Dendritic cell treated with granulocyte-macrophage colony-stimulating factor and Interleukin-4, amounts not matched to agents 40 ng/mL and 50 ng/mL, for 4 days (primary cell): ENCODE measurements at regions not wholly inside any gene's neighbourhood (a gene's known extent, or its start where the extent isn't known, plus 50 kb on each side); places are given as distances from the start of the nearest gene placed in this dataset.

Experiments
- H3K27ac Mint-ChIP-seq: one replicate; pipeline ENCODE4 v1.8.0; 2022; ENCODE audit warnings: mild to moderate bottlenecking, mixed read lengths
- H3K27me3 Mint-ChIP-seq: one replicate; pipeline ENCODE4 v1.8.0; 2022; ENCODE audit warnings: mild to moderate bottlenecking, mixed read lengths
- H3K36me3 Mint-ChIP-seq: one replicate; pipeline ENCODE4 v1.8.0; 2022; ENCODE audit warnings: low read depth, mixed read lengths
- H3K4me1 Mint-ChIP-seq: one replicate; pipeline ENCODE4 v1.8.0; 2022; ENCODE audit warnings: low read depth, mixed read lengths
- H3K4me3 Mint-ChIP-seq: one replicate; pipeline ENCODE4 v1.8.0; 2022; ENCODE audit warnings: mild to moderate bottlenecking, moderate library complexity, mixed read lengths
- H3K9me3 Mint-ChIP-seq: one replicate; pipeline ENCODE4 v1.8.0; 2022; ENCODE audit warnings: mixed read lengths
- intact Hi-C: fragments of 100-400 bp; cut with micrococcal nuclease; formaldehyde crosslinking; loops from one replicate; pipeline ENCODE4 v1.15.0; 2022

GRCh38 chr14:76551906-76552305 lies 176.0 kb downstream of the ESRRB start:
- H3K4me1 Mint-ChIP-seq: no peaks in the 10 kb centered on the region
- intact Hi-C loops: no loop called here
- H3K4me3 Mint-ChIP-seq: no peak overlapping the region
- peaks cover 7% of the 10 kb centered on the region for H3K27me3 Mint-ChIP-seq
- H3K36me3 Mint-ChIP-seq: no peaks in the 10 kb centered on the region
- H3K9me3 Mint-ChIP-seq: no peaks in the 10 kb centered on the region
- H3K27ac Mint-ChIP-seq: no peak overlapping the region

DNA sequence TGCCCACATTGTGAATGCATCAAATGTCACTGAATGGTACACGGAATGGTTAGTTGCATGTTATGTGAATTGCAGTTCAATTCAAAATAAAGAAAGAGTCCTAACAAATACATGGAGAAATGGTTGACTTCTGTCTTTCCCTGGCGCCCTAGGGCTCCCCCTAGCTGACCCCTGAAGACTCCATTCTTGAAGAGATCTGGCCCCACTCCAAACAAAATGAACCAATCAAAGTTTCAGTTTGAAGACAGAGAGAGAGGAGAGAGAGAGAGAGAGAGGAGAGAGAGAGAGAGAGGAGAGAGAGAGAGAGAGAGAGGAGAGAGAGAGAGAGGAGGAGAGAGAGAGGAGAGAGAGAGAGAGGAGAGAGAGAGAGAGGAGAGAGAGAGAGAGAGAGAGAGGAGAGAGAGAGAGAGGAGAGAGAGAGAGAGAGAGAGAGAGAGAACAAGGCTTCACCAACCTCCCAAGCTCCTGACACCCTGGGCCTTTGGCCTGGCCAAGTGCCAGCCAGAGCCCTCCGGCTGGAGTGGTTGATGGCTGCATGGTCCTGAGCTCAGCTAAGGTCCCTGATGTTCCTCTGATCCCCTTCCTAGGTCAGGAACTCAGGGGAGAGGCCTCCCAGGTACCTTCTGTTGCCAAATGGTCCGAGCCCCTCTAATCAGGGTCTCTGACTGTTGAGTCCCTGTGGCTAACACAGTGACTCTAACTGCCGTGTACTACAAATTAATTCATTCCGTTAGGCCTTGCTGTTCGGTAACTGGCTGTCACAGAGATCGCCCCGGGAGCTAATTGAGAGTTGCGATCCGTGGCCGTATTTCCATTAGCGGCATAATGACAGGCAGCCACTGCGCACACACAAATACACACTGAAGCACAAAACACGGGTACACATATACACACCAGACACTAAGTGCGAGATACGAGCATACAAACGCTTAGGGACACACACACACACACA lies 188.8 kb downstream of the ESRRB start:
- H3K4me1 Mint-ChIP-seq: no peaks in the 10 kb centered on the region
- H3K27ac Mint-ChIP-seq: no peak overlapping the region
- intact Hi-C loops: no loop called here

GRCh38 chr14:76566439-76566838 lies 190.5 kb downstream of the ESRRB start:
- Mint-ChIP-seq H3K27ac (no peak overlapping the region), H3K4me1 (no peaks in the 10 kb centered on the region), H3K36me3 (no peaks in the 10 kb centered on the region), H3K27me3 (peaks cover 6% of the 10 kb centered on the region), H3K4me3 (no peak overlapping the region), H3K9me3 (no peaks in the 10 kb centered on the region)
- intact Hi-C loops: no loop called here

More for the DNA sequence above, 188.8 kb downstream of the ESRRB start:
- Mint-ChIP-seq H3K4me3 (no peak overlapping the region), H3K36me3 (no peaks in the 10 kb centered on the region), H3K9me3 (no peaks in the 10 kb centered on the region), H3K27me3 (peaks cover 8% of the 10 kb centered on the region)

- Mint-ChIP-seq H3K27ac (no peak overlapping the region), H3K36me3 (no peaks in the 10 kb centered on the region), H3K4me3 (no peak overlapping the region), H3K9me3 (no peaks in the 10 kb centered on the region), H3K27me3 (peaks cover 2% of the 10 kb centered on the region), H3K4me1 (peaks cover 5% of the 10 kb centered on the region)
- intact Hi-C loops: no loop called here
Observed at GRCh38 chr14:76574416-76575095, 186.7 kb upstream of the VASH1 start.

- intact Hi-C loops: no loop called here
- no peak overlapping the region for H3K4me3 Mint-ChIP-seq
- H3K9me3 Mint-ChIP-seq: no peaks in the 10 kb centered on the region
- H3K4me1 Mint-ChIP-seq: peaks cover 5% of the 10 kb centered on the region
- peaks cover 2% of the 10 kb centered on the region for H3K27me3 Mint-ChIP-seq
- H3K36me3 Mint-ChIP-seq: no peaks in the 10 kb centered on the region
- no peak overlapping the region for H3K27ac Mint-ChIP-seq
Observed at GRCh38 chr14:76575108-76575507, 186.2 kb upstream of the VASH1 start.

DNA sequence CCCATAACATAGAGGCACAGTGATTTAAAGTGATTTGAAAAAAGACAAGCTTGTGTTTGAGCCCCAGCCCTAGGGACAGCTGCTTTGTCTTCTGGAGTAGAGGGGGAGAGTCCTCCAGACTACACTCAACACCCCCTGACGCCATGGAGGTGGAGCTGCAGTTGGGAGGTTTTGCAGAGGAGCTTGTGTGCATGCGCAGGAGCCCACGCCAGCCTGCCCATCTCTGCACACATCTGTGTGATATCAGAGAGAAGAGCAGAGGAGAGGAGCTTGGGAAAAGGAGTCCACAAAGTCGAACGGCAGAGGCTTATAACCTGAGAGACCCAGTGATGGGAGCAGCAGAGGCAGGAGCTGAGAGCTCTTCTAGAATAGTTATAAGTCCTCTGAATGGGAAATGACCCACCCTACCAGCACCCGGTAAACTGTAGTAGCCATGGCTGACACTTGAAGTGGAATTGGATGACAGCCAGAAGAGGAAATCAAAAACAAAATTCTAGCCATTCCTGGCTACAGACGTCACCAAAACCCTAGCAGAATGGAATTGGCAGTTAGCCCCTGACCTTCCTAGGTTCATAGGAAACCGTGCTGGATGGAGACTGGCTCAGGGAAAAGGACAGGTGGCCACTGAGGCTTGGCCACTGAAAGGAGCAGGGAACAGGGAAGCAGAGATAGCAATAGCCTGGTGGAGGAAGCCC lies 185.1 kb upstream of the VASH1 start:
- Mint-ChIP-seq H3K27ac (no peak overlapping the region), H3K27me3 (peaks cover 2% of the 10 kb centered on the region), H3K4me1 (peaks cover 5% of the 10 kb centered on the region), H3K4me3 (no peak overlapping the region), H3K9me3 (no peaks in the 10 kb centered on the region), H3K36me3 (no peaks in the 10 kb centered on the region)
- intact Hi-C loops: no loop called here

DNA sequence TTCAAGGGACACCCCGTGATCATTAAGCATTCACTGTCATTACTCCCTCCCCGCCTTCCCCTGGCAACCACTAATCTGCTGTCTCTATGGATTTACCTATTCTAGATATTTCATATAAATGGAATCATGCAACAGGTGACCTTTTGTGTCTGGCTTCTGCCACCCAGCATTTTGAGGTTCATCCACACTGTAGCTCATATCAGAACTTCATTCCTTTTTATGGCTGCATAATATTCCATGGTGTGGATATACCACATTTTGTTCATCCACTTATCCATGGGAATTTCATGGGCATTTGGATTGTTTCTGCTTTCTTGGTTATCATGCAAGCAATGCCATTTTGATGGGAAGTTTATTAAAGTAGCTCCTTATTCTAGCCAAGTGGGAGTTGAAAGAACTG lies 184.2 kb upstream of the VASH1 start:
- Mint-ChIP-seq H3K27ac (no peak overlapping the region), H3K36me3 (no peaks in the 10 kb centered on the region), H3K9me3 (no peaks in the 10 kb centered on the region), H3K4me3 (no peak overlapping the region), H3K27me3 (peaks cover 2% of the 10 kb centered on the region), H3K4me1 (peaks cover 5% of the 10 kb centered on the region)
- intact Hi-C loops: no loop called here

DNA sequence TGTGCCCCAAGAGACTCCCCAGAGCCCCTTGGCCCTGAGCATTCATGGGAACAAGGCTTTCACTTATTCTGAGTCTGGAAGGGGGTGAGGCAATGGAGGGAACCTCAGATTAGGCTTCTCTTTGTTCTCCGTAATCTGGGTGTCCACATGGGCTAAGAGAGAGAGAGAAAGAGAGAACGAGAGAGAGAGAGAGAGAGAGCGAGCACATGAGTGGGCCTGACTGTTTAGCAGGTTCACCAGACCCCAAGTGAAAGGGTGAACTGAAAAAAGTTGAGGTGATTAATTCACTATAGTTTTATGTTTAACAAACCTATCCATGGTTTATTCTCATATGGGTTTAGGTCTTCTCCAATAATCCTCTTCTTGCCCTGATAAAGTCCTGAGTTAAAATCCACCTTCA lies 183.4 kb upstream of the VASH1 start:
- intact Hi-C loops: no loop called here
- no peak overlapping the region for H3K27ac Mint-ChIP-seq
- peaks cover 2% of the 10 kb centered on the region for H3K27me3 Mint-ChIP-seq
- H3K4me1 Mint-ChIP-seq: peaks cover 5% of the 10 kb centered on the region
- no peaks in the 10 kb centered on the region for H3K9me3 Mint-ChIP-seq
- no peak overlapping the region for H3K4me3 Mint-ChIP-seq
- H3K36me3 Mint-ChIP-seq: no peaks in the 10 kb centered on the region

GRCh38 chr14:76580399-76580798 lies 180.9 kb upstream of the VASH1 start:
- Mint-ChIP-seq H3K4me1 (peaks cover 5% of the 10 kb centered on the region), H3K27me3 (no peaks in the 10 kb centered on the region), H3K27ac (no peak overlapping the region), H3K36me3 (no peaks in the 10 kb centered on the region), H3K9me3 (no peaks in the 10 kb centered on the region), H3K4me3 (no peak overlapping the region)
- intact Hi-C loops: no loop called here

GRCh38 chr14:76580967-76581366 lies 180.3 kb upstream of the VASH1 start:
- Mint-ChIP-seq H3K4me1 (peaks cover 5% of the 10 kb centered on the region), H3K9me3 (no peaks in the 10 kb centered on the region), H3K36me3 (no peaks in the 10 kb centered on the region), H3K4me3 (no peak overlapping the region), H3K27me3 (no peaks in the 10 kb centered on the region), H3K27ac (no peak overlapping the region)
- intact Hi-C loops: no loop called here

GRCh38 chr14:76581592-76581991 lies 179.7 kb upstream of the VASH1 start:
- intact Hi-C loops: no loop called here
- peaks cover under 1% of the 10 kb centered on the region for H3K4me1 Mint-ChIP-seq
- H3K4me3 Mint-ChIP-seq: no peak overlapping the region
- no peak overlapping the region for H3K27ac Mint-ChIP-seq
- no peaks in the 10 kb centered on the region for H3K9me3 Mint-ChIP-seq
- no peaks in the 10 kb centered on the region for H3K36me3 Mint-ChIP-seq
- H3K27me3 Mint-ChIP-seq: peaks cover 2% of the 10 kb centered on the region

DNA sequence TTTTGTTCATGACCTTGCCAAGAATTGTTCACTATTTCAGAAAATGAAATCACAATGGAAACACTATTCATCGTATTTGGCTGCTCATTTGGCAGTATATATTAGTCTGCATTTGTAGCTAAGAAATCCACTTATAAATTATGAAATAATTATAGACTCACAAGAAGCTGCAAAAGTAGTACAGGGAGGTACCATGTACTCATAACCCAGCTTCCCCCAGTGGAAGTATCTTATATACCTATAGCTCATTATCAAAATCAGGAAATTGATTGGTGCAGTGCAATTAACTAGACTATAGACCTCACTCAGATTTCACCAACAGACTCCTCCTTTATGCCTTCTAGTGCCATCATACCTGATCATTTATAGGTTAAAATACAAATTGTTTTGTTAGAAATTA lies 178.8 kb upstream of the VASH1 start:
- no peaks in the 10 kb centered on the region for H3K4me1 Mint-ChIP-seq
- intact Hi-C loops: no loop called here

GRCh38 chr14:76583174-76583573 lies 178.1 kb upstream of the VASH1 start:
- intact Hi-C loops: no loop called here
- no peak overlapping the region for H3K4me3 Mint-ChIP-seq
- no peaks in the 10 kb centered on the region for H3K4me1 Mint-ChIP-seq
- H3K27me3 Mint-ChIP-seq: peaks cover 2% of the 10 kb centered on the region
- H3K27ac Mint-ChIP-seq: no peak overlapping the region
- H3K9me3 Mint-ChIP-seq: no peaks in the 10 kb centered on the region
- no peaks in the 10 kb centered on the region for H3K36me3 Mint-ChIP-seq

More for the DNA sequence above, 178.8 kb upstream of the VASH1 start:
- Mint-ChIP-seq H3K4me3 (no peak overlapping the region), H3K27me3 (peaks cover 2% of the 10 kb centered on the region), H3K27ac (no peak overlapping the region), H3K9me3 (no peaks in the 10 kb centered on the region), H3K36me3 (no peaks in the 10 kb centered on the region)

- peaks cover 2% of the 10 kb centered on the region for H3K27me3 Mint-ChIP-seq
- intact Hi-C loops: no loop called here
- H3K27ac Mint-ChIP-seq: no peak overlapping the region
Observed at GRCh38 chr14:76583805-76584204, 177.5 kb upstream of the VASH1 start.

More at GRCh38 chr14:76583805-76584204, 177.5 kb upstream of the VASH1 start:
- H3K4me3 Mint-ChIP-seq: no peak overlapping the region
- no peaks in the 10 kb centered on the region for H3K4me1 Mint-ChIP-seq
- H3K36me3 Mint-ChIP-seq: no peaks in the 10 kb centered on the region
- H3K9me3 Mint-ChIP-seq: no peaks in the 10 kb centered on the region
